ENCODE measurements at regions not wholly inside any gene's neighbourhood (a gene's known extent, or its start where the extent isn't known, plus 50 kb on each side); places are given as distances from the start of the nearest gene placed in this dataset.
"Not testable (repeated sequence)": the region's sequence is repeated elsewhere in the genome, so short reads cannot be mapped to it uniquely, and the experiment has no call there.

- no peak for DNase-seq (ENCODE audit: low read depth in 2 of 2)
Observed at GRCh38 chr3:166527325-166527724, 690.1 kb upstream of the BCHE start.

- no peak for DNase-seq (ENCODE audit: low read depth in 2 of 2)
Observed at GRCh38 chr3:166526881-166527280, 689.7 kb upstream of the BCHE start.

DNA sequence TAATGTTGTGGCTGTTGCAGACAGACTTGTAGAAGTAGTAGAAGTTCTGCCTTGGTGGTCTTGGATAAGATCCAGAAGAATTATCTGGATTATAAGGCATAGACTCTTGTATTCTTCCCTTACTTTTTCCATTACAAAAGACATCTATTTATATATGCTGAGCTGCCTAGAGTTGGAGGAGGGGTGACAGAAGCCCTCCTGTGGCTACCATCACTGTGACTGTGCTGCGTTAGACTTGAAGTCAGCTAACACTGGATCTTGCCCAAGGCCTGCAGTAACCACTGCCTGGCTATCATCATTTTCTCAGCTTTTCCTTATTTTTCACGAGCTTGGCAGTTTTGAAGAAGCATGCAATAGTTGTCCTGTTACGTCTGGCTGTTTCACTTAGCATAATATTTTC, 684.8 kb upstream of the BCHE start:
- DNase-seq (ENCODE audit: low read depth in 2 of 2), result no peak

- no peak for DNase-seq (ENCODE audit: low read depth in 2 of 2)
Observed at GRCh38 chr3:166519443-166519842, 682.2 kb upstream of the BCHE start.

DNA sequence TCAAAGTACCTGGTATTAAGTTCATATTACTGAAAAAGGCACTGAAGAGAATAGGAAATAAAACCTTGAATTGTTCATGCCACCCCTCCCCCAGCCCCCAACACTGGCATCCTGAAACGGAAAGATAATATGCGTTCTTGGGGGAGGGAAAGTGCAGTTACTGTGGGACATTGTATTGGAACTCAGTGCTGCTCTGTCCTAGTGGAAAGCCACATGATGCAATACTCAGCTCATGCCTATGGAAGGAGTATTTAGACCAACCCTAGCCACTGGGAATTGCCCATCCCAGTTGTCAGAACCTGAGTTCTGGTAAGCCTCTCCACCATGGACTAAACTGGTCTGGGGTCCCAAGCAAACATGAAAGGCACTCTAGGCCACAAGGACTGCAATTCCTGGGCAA, 680.8 kb upstream of the BCHE start:
- DNase-seq (ENCODE audit: low read depth in 2 of 2), result no peak

DNA sequence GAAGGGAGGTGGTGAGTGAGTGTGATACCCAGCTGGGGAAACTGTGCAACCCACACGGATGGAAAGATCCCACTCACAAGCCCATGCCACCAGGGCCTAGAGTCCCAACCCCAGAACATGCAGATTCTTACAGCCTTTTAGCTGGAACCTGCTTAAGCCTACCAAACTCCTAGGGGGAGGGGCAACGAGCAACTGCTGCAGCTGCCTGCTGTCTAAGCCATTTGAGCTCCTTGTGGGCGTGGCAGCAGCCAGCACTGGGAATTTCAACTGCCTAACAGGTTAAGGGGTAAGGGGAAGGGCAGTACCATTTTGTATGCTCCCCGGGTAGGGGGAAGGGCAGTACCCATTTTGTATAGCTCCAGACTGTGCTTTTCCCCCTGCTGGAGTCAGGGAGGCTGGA, 673.2 kb upstream of the BCHE start:
- DNase-seq (ENCODE audit: low read depth in 2 of 2), result no peak

GRCh38 chr3:166500420-166500819, 663.2 kb upstream of the BCHE start:
- DNase-seq (ENCODE audit: low read depth in 2 of 2), result not testable (repeated sequence)

GRCh38 chr3:166499636-166500035, 662.4 kb upstream of the BCHE start:
- no peak for DNase-seq (ENCODE audit: low read depth in 2 of 2)

GRCh38 chr3:166498446-166498845, 661.2 kb upstream of the BCHE start:
- no peak for DNase-seq (ENCODE audit: low read depth in 2 of 2)

GRCh38 chr3:166489826-166490225, 652.6 kb upstream of the BCHE start:
- DNase-seq (ENCODE audit: low read depth in 2 of 2), result no peak

GRCh38 chr3:166488977-166489672, 651.9 kb upstream of the BCHE start:
- no peak for DNase-seq (ENCODE audit: low read depth in 2 of 2)

GRCh38 chr3:166484470-166484869, 647.2 kb upstream of the BCHE start:
- no peak for DNase-seq (ENCODE audit: low read depth in 2 of 2)

DNA sequence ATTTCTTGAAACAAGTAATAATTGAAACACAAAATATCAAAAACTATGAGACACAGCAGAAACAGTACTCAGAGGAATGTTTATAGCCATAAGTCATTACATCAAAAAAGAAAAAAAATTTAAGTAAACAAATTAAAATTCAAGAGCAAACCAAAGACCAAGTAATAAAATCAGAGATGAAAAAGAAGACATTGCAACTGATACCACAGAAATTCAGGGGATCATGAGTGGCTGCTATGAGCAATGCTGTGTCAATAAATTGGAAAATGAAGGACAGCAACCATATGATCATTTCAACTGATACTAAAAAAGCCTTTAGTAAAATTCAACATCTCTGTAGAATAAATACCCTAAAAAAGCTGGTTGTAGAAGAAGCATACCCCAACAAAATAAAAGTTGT, 644.1 kb upstream of the BCHE start:
- no peak for DNase-seq (ENCODE audit: low read depth in 2 of 2)

DNA sequence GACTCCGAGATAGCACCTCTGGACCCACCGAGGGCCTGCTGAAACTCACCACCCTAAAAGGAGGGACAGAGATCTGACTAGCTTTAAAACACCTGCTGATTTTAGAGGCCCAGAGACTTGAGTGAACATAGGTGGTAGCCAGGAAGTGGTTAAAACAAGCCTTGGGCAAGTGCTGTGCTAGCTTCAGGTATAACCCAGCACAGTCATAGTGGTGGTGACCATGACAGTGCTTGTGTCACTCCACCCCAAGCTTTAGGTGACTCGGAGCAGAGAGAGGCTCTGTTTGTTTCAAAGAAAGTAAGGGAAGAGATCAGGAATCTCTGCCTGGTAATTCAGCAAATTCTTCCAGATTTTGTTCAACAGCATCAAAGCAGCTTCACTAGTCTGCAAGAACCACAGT, 641.1 kb upstream of the BCHE start:
- DNase-seq (ENCODE audit: low read depth in 2 of 2), result no peak

DNA sequence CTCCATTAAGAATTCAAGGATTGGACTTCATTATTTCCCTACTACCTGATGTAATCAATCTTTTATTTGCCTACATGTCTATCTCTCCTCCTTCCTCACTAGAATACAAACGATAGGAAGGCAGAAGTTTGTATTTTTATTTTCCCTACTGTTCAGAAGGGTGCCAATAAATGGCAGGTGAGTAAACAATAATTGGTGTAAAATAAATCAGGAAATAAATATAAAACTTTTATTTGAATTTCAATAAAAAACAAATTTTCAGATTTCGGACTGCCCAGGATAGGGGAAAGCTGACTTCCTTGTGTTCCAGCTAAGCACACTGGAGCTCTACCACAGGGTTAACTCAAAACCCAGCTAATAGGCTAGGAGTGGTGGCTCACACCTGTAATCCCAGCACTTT, 636.3 kb upstream of the BCHE start:
- no peak for DNase-seq (ENCODE audit: low read depth in 2 of 2)

DNA sequence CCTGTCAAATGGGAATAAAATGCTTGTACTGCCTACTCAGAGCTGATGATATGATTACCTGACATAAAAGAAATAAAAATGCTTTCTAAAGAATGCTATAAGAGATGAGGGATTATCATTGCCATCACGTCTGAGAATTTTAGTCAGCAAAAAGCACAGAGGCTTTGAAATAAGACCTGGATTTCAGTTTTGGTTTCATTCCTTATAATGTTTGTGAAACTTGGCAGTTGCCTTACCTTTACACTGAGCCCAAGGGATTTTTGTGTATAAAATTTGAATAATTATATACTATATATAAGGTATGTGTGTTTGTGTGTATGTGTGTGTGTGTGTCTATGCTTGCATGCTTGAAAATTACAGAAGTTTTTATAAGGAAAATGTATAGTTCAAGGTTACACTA, 634.8 kb upstream of the BCHE start:
- DNase-seq (ENCODE audit: low read depth in 2 of 2), result no peak

GRCh38 chr3:166471074-166471767, 634.0 kb upstream of the BCHE start:
- DNase-seq (ENCODE audit: low read depth in 2 of 2), result no peak

- no peak for DNase-seq (ENCODE audit: low read depth in 2 of 2)
Observed at GRCh38 chr3:166462891-166463470, 625.8 kb upstream of the BCHE start.

GRCh38 chr3:166461626-166462025, 624.4 kb upstream of the BCHE start:
- no peak for DNase-seq (ENCODE audit: low read depth in 2 of 2)

GRCh38 chr3:166457382-166457781, 620.2 kb upstream of the BCHE start:
- no peak for DNase-seq (ENCODE audit: low read depth in 2 of 2)

DNA sequence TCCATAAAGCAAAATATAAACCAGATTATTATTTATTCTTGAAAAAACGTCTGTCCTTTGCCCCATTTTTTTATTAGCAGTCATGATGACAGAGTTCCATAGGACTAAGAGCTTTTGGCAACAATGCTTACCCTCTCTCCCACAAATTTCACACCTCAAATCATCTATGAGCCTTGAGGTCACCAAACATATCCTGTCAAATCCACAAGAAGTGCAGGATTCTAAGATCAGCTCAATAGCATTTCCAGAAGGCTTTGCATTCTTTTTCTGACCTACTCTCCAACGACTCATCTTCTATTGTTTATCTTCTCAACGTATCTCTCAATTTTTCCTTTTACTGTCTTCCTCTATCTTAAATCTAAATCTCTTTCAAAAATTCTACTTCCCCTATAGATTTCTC, 619.1 kb upstream of the BCHE start:
- no peak for DNase-seq (ENCODE audit: low read depth in 2 of 2)

DNA sequence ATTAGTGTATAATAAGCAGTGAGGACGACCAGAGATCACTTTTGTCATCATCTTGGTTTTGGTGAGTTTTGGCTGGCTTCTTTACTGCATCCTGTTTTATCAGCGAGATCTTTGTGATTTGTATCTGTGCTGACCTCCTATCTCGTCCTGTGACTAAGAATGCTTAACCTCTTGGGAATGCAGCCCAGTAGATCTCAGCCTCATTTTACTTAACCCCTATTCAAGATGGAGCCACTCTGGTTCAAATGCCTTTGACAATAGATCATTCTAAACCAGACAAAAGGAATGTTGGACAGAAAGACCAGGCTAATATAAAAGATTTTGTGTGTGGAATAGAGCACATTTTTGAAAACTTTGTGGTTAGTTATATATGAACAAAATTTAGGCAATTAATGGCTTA, 618.5 kb upstream of the BCHE start:
- no peak for DNase-seq (ENCODE audit: low read depth in 2 of 2)

GRCh38 chr3:166453478-166453877, 616.3 kb upstream of the BCHE start:
- DNase-seq (ENCODE audit: low read depth in 2 of 2), result no peak
